HG03039 (cell line): ENCODE measurements at regions not wholly inside any gene's neighbourhood (a gene's known extent, or its start where the extent isn't known, plus 50 kb on each side); places are given as distances from the start of the nearest gene placed in this dataset.

Experiments used
- ATAC-seq: cut with Tn5 transposase; IDR thresholded peaks from one replicate; pipeline ENCODE4 v1.9.1; 2021; ENCODE audit warnings: mild to moderate bottlenecking, moderate library complexity; ENCODE audit not compliant: unreplicated experiment

GRCh38 chr2:16322308-16323125, 343.1 kb downstream of the CYRIA start:
- ATAC-seq: no peak

- ATAC-seq: no peak
Observed at GRCh38 chr2:16321872-16322271, 343.8 kb downstream of the CYRIA start.

- no peak for ATAC-seq
Observed at GRCh38 chr2:16321256-16321655, 344.4 kb downstream of the CYRIA start.

GRCh38 chr2:16320716-16321115, 344.9 kb downstream of the CYRIA start:
- ATAC-seq: no peak

GRCh38 chr2:16319551-16320121, 346.0 kb downstream of the CYRIA start:
- ATAC-seq: no peak

GRCh38 chr2:16318474-16319195, 347.0 kb downstream of the CYRIA start:
- no peak for ATAC-seq

- no peak for ATAC-seq
Observed at GRCh38 chr2:16318051-16318450, 347.6 kb downstream of the CYRIA start.

GRCh38 chr2:16317211-16317830, 348.3 kb downstream of the CYRIA start:
- ATAC-seq: no peak

- ATAC-seq: no peak
Observed at GRCh38 chr2:16316456-16317210, 349.0 kb downstream of the CYRIA start.

- no peak for ATAC-seq
Observed at GRCh38 chr2:16315908-16316307, 349.7 kb downstream of the CYRIA start.

- no peak for ATAC-seq
Observed at GRCh38 chr2:16315458-16315835, 350.2 kb downstream of the CYRIA start.

GRCh38 chr2:16314691-16315457, 350.8 kb downstream of the CYRIA start:
- ATAC-seq: no peak

- no peak for ATAC-seq
Observed at GRCh38 chr2:16314001-16314400, 351.6 kb downstream of the CYRIA start.

- no peak for ATAC-seq
Observed at GRCh38 chr2:16313235-16313975, 352.2 kb downstream of the CYRIA start.

GRCh38 chr2:16312771-16313170, 352.9 kb downstream of the CYRIA start:
- no peak for ATAC-seq

- no peak for ATAC-seq
Observed at GRCh38 chr2:16311521-16312440, 353.9 kb downstream of the CYRIA start.

- ATAC-seq: no peak
Observed at GRCh38 chr2:16308816-16309215, 356.8 kb downstream of the CYRIA start.

- no peak for ATAC-seq
Observed at GRCh38 chr2:16304876-16305590, 360.6 kb downstream of the CYRIA start.
